ENCODE measurements at regions not wholly inside any gene's neighbourhood (a gene's known extent, or its start where the extent isn't known, plus 50 kb on each side); places are given as distances from the start of the nearest gene placed in this dataset.

GRCh38 chr3:10556312-10556711 lies 50.9 kb upstream of the ATP2B2 start (continued):
- TF ChIP-seq ARID4B (CRISPR knock-in tag; IDR thresholded peaks at IDR 0.05; ENCODE audit: borderline replicate concordance) (no peak), CDX4 (CRISPR knock-in tag; IDR thresholded peaks at IDR 0.05; ENCODE audit: borderline replicate concordance) (no peak), CREB1 (CRISPR knock-in tag; IDR thresholded peaks at IDR 0.05) (no peak), FOXJ3 (CRISPR knock-in tag; IDR thresholded peaks at IDR 0.05; ENCODE audit: borderline replicate concordance) (no peak), ZBTB43 (CRISPR knock-in tag; IDR thresholded peaks at IDR 0.05) (no peak), GTF2I (CRISPR knock-in tag; conservative IDR thresholded peaks at IDR 0.05) (no peak), RELA (CRISPR knock-in tag; IDR thresholded peaks at IDR 0.05; ENCODE audit: borderline replicate concordance) (no peak), NFATC4 (CRISPR knock-in tag; IDR thresholded peaks at IDR 0.05) (no peak)

- Mint-ChIP-seq H3K9me3 (no peaks in the 10 kb centered on the region), H3K27ac (no peak overlapping the region), H3K4me3 (no peak overlapping the region), H3K27me3 (ENCODE audit: low read depth) (peaks cover 7% of the 10 kb centered on the region; the same call in 1 of the 2 replicates), H3K36me3 (no peaks in the 10 kb centered on the region), H3K4me1 (peaks cover 7% of the 10 kb centered on the region; the same call in 1 of the 2 replicates)
- ATAC-seq (no peak), DNase-seq (ENCODE audit: low spot score) (no peak)
- ChIA-PET POLR2A (no interaction called here), CTCF (interaction anchor here (1.2 kb wide), 1 partner anchor 13 kb away, joined by 3 read pairs; no protein-coding TSS in a partner anchor)
- TF ChIP-seq GRHL2 (CRISPR knock-in tag; IDR thresholded peaks at IDR 0.05; ENCODE audit: insufficient replicate concordance, severe bottlenecking) (no peak), RORB (CRISPR knock-in tag; IDR thresholded peaks at IDR 0.05) (no peak), IRF1 (CRISPR knock-in tag; IDR thresholded peaks at IDR 0.05) (no peak), ZNF138 (CRISPR knock-in tag; conservative IDR thresholded peaks at IDR 0.05) (no peak), AR (CRISPR knock-in tag; IDR thresholded peaks at IDR 0.05) (no peak), ETV6 (CRISPR knock-in tag; IDR thresholded peaks at IDR 0.05) (no peak), FOXJ3 (CRISPR knock-in tag; IDR thresholded peaks at IDR 0.05; ENCODE audit: borderline replicate concordance) (no peak), STAT6 (CRISPR knock-in tag; conservative IDR thresholded peaks at IDR 0.05; ENCODE audit: low read depth) (no peak), ZSCAN18 (CRISPR knock-in tag; IDR thresholded peaks at IDR 0.05) (no peak), FOXK1 (CRISPR knock-in tag; IDR thresholded peaks at IDR 0.05) (no peak), USF1 (CRISPR knock-in tag; IDR thresholded peaks at IDR 0.05) (no peak), TCF7 (CRISPR knock-in tag; IDR thresholded peaks at IDR 0.05; ENCODE audit: low read depth) (no peak)
Observed at GRCh38 chr3:10557250-10557649, 51.9 kb upstream of the ATP2B2 start.
